Mesendoderm (in vitro differentiated cells): ENCODE measurements at regions not wholly inside any gene's neighbourhood (a gene's known extent, or its start where the extent isn't known, plus 50 kb on each side); places are given as distances from the start of the nearest gene placed in this dataset.

Experiments
- DNase-seq: peaks from one replicate; pipeline ENCODE4 v3.0.0; 2013
- H2AK5ac ChIP-seq: 2 replicates; pipeline ENCODE4 v1.6.1; 2013; ENCODE audit warnings: low read length, inconsistent platforms
- H2BK120ac ChIP-seq: 2 replicates; pipeline ENCODE4 v1.6.1; 2013; ENCODE audit warnings: low read depth, mild to moderate bottlenecking, low read length, moderate library complexity, mixed read lengths
- H2BK15ac ChIP-seq: replicated peaks from 2 replicates; pipeline ENCODE4 v1.6.1; 2013; ENCODE audit warnings: low read depth, mild to moderate bottlenecking, moderate library complexity
- H2BK5ac ChIP-seq: 2 replicates; pipeline ENCODE4 v1.6.1; 2013; ENCODE audit warnings: low read length, inconsistent platforms
- H3K18ac ChIP-seq: 2 replicates; pipeline ENCODE4 v1.6.1; 2013; ENCODE audit warnings: mild to moderate bottlenecking, low read length, mixed read lengths
- H3K23ac ChIP-seq: one replicate; pipeline ENCODE4 v1.6.1; 2013; ENCODE audit warnings: low read length
- H3K27ac ChIP-seq: 2 replicates; pipeline ENCODE4 v1.5.1; 2013; ENCODE audit warnings: low read depth, mild to moderate bottlenecking, inconsistent platforms, low read length, moderate library complexity
- H3K27me3 ChIP-seq: 2 replicates; pipeline ENCODE4 v1.6.1; 2013; ENCODE audit warnings: low read length, control low read depth, mild to moderate bottlenecking, inconsistent platforms; ENCODE audit not compliant: insufficient read depth, poor library complexity
- H3K36me3 ChIP-seq: 2 replicates; pipeline ENCODE4 v1.6.1; 2013; ENCODE audit warnings: low read length, inconsistent platforms; ENCODE audit not compliant: control insufficient read depth, insufficient read depth
- H3K4ac ChIP-seq: one replicate; pipeline ENCODE4 v1.6.1; 2013; ENCODE audit warnings: low read depth, mild to moderate bottlenecking, low read length, moderate library complexity
- H3K4me1 ChIP-seq: 2 replicates; pipeline ENCODE4 v1.6.1; 2013; ENCODE audit warnings: low read depth, low read length, inconsistent platforms; ENCODE audit not compliant: control insufficient read depth
- H3K4me2 ChIP-seq: 2 replicates; pipeline ENCODE4 v1.6.1; 2013; ENCODE audit warnings: low read length
- H3K4me3 ChIP-seq: 2 replicates; pipeline ENCODE4 v1.5.1; 2013; ENCODE audit warnings: mild to moderate bottlenecking, low read length
- H3K56ac ChIP-seq: one replicate; pipeline ENCODE4 v1.6.1; 2013; ENCODE audit warnings: low read length
- H3K79me1 ChIP-seq: 2 replicates; pipeline ENCODE4 v1.6.1; 2013; ENCODE audit warnings: low read length, inconsistent platforms
- H3K79me2 ChIP-seq: 2 replicates; pipeline ENCODE4 v1.6.1; 2013; ENCODE audit warnings: mild to moderate bottlenecking, low read length; ENCODE audit not compliant: control insufficient read depth, insufficient read depth
- H3K9ac ChIP-seq: 2 replicates; pipeline ENCODE4 v1.6.1; 2013; ENCODE audit warnings: low read length, inconsistent platforms
- H4K5ac ChIP-seq: one replicate; pipeline ENCODE4 v1.6.1; 2013; ENCODE audit warnings: low read length
- H4K8ac ChIP-seq: one replicate; pipeline ENCODE4 v1.6.1; 2013; ENCODE audit warnings: low read depth, mild to moderate bottlenecking, control low read depth, low read length, moderate library complexity
- WGBS: extraction: QIAGEN DNeasy Blood & Tissue Kit; methylation state at CpG from one replicate; pipeline ENCODE4 v1.1.7; 2013; ENCODE audit warnings: low lambda C conversion rate, missing lambda C conversion rate; ENCODE audit not compliant: insufficient coverage; ENCODE audit errors: extremely low coverage; 5-methylcytosine and 5-hydroxymethylcytosine counted together

DNA sequence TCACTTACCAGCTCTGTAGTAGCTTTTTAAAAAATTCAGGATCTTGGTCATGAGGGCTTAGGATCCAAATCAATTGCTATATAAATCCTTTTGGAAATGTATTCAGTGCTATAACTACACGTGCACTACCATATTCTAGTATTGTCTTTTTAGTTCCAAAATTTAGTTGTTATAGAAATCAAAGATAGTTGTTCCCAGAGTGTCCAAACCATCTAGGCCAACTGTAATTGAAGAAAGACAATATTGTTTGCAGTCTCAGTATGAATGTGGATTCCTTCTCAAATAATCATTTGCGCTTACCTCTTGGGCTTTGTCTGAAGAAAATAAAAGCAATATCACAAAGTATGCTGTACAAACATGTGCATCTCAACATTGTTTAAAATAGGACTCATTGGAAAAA, 184.1 kb upstream of the EDNRB start:
- no peak overlapping the region for H3K56ac ChIP-seq
- no peaks in the 10 kb centered on the region for H3K4me1 ChIP-seq
- no peak overlapping the region for H3K9ac ChIP-seq
- no peak overlapping the region for H2BK120ac ChIP-seq
- H4K5ac ChIP-seq = no peak overlapping the region
- no peak for DNase-seq
- no peaks in the 10 kb centered on the region for H3K27me3 ChIP-seq
- H2BK5ac ChIP-seq = no peak overlapping the region
- no peak overlapping the region for H3K4ac ChIP-seq
- H3K27ac ChIP-seq = no peak overlapping the region
- H3K36me3 ChIP-seq = no peaks in the 10 kb centered on the region
- H4K8ac ChIP-seq = no peak overlapping the region
- no peak overlapping the region for H3K18ac ChIP-seq
- H3K23ac ChIP-seq = no peak overlapping the region
- no peak overlapping the region for H2AK5ac ChIP-seq
- no peak overlapping the region for H3K4me2 ChIP-seq
- no peak overlapping the region for H3K4me3 ChIP-seq
- no peaks in the 10 kb centered on the region for H3K79me2 ChIP-seq
- no CpG with 5 or more reads among the region's 2 CpGs for WGBS
- no peaks in the 10 kb centered on the region for H3K79me1 ChIP-seq
- H2BK15ac ChIP-seq = no peak overlapping the region

DNA sequence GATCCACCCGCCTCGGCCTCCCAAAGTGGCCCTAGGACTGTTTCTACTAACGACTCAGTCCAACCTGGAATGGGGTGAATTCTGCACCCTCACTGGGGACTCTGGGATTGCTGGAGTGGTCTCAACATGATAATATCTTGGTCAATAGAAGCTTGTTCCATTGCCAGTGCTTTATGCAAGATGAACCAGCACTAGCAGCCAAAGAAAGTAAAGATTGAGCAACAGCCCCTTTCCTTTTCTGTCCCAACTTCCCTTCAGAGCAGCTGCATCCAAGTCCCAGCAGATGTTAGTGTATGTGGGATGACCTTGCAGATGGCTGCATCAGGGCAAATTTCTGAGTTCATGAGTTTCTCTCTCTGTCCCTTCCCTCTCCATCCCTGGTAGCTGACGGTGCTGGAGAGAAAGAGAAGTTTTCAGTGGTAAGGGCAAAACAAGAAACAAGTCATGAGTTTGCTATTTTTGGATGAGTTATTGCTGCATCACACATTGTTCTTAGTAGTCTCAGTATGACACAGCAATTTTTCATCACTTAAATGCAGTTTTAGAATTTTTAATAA, 183.6 kb upstream of the EDNRB start:
- H3K4me2 ChIP-seq = no peak overlapping the region
- no peak overlapping the region for H4K5ac ChIP-seq
- H3K36me3 ChIP-seq = no peaks in the 10 kb centered on the region
- no peaks in the 10 kb centered on the region for H3K79me2 ChIP-seq
- whole genome bisulfite sequencing = no CpG with 5 or more reads among the region's 4 CpGs
- no peak overlapping the region for H3K9ac ChIP-seq
- no peak overlapping the region for H3K56ac ChIP-seq
- H2BK5ac ChIP-seq = no peak overlapping the region
- H2BK15ac ChIP-seq = no peak overlapping the region
- no peaks in the 10 kb centered on the region for H3K27me3 ChIP-seq
- no peaks in the 10 kb centered on the region for H3K79me1 ChIP-seq
- no peak overlapping the region for H3K27ac ChIP-seq
- no peak overlapping the region for H3K4me3 ChIP-seq
- H3K4ac ChIP-seq = no peak overlapping the region
- DNase-seq = no peak
- no peak overlapping the region for H2AK5ac ChIP-seq
- no peak overlapping the region for H3K23ac ChIP-seq
- no peak overlapping the region for H4K8ac ChIP-seq
- no peak overlapping the region for H2BK120ac ChIP-seq
- H3K4me1 ChIP-seq = no peaks in the 10 kb centered on the region
- H3K18ac ChIP-seq = no peak overlapping the region

DNA sequence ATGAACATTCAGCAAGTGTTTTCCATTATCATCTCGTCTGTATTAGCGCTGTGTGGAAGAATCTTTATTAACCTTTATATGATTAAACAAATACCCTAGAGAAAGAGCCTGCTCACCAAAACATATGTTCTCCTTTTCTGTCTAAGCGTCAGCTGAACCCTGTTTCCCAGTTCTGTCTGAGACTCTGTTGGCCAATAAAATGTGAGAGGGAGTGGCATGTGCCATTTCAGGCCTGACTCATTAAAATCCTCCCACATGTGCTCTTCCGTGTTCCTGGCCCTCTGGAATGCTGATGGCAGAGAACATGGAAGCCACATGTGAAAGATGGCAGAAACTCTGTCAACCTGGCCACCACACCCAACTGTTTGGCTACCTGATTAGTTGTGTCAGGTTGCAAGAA, 181.9 kb upstream of the EDNRB start:
- Histone ChIP-seq H3K4me2 (no peak overlapping the region), H3K27ac (no peak overlapping the region), H2BK120ac (no peak overlapping the region), H2BK5ac (no peak overlapping the region), H2AK5ac (no peak overlapping the region), H3K27me3 (no peaks in the 10 kb centered on the region), H3K79me2 (no peaks in the 10 kb centered on the region), H3K56ac (no peak overlapping the region), H2BK15ac (no peak overlapping the region), H3K79me1 (no peaks in the 10 kb centered on the region), H3K36me3 (no peaks in the 10 kb centered on the region), H3K4me3 (no peak overlapping the region), H4K5ac (no peak overlapping the region), H4K8ac (no peak overlapping the region), H3K18ac (no peak overlapping the region), H3K23ac (no peak overlapping the region), H3K4me1 (no peaks in the 10 kb centered on the region), H3K9ac (no peak overlapping the region), H3K4ac (no peak overlapping the region)
- no CpG with 5 or more reads among the region's 4 CpGs for WGBS
- DNase-seq = no peak

DNA sequence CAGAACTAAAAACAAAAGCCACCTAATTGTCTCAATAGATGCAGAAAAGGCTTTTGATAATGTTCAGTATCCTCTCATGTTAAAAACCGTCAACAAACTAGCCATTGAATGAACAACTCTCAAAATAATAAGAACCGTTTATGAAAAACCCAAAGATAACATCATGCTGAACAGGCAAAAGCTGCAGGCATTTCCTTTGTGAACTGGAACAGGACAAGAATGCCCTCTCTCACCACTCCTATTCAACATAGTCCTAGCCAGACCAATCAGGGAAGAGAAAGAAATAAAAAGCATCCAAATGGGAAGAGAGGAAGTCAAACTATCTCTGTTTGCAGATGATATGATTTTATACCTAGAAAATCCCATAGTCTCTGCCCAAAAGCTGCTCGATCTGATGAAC, 179.6 kb upstream of the EDNRB start:
- Histone ChIP-seq H3K36me3 (no peaks in the 10 kb centered on the region), H4K5ac (no peak overlapping the region), H3K79me2 (no peaks in the 10 kb centered on the region), H2BK120ac (no peak overlapping the region), H3K27ac (no peak overlapping the region), H3K4me3 (no peak overlapping the region), H3K23ac (no peak overlapping the region), H2BK5ac (no peak overlapping the region), H3K79me1 (no peaks in the 10 kb centered on the region), H2BK15ac (no peak overlapping the region), H3K4me1 (no peaks in the 10 kb centered on the region), H4K8ac (no peak overlapping the region), H3K9ac (no peak overlapping the region), H2AK5ac (no peak overlapping the region), H3K4me2 (no peak overlapping the region), H3K56ac (no peak overlapping the region), H3K18ac (no peak overlapping the region), H3K4ac (no peak overlapping the region), H3K27me3 (no peaks in the 10 kb centered on the region)
- WGBS = no CpG with 5 or more reads among the region's 3 CpGs
- no peak for DNase-seq

DNA sequence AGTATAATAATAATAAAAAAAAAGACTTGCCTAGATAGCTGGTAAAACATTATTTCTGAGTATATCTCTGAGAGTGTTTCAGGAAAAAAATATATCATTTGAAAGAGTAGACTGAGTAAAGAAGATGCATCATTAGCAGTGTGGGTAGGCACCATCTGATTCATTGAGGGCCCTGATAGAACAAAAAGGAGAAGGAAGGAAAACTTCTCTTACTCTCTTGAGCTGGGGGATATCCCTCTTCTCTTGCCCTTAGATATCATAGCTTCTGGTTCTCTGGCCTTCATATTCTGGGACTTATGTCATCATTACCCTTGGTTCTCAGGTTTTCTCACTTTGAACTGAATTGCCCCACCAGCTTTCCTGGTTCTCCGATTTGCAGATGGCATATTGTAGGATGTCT, 177.6 kb upstream of the EDNRB start:
- Histone ChIP-seq H3K23ac (no peak overlapping the region), H4K5ac (no peak overlapping the region), H4K8ac (no peak overlapping the region), H2BK15ac (no peak overlapping the region), H3K36me3 (no peaks in the 10 kb centered on the region), H3K27me3 (no peaks in the 10 kb centered on the region), H3K4me2 (no peak overlapping the region), H3K4me3 (no peak overlapping the region), H3K18ac (no peak overlapping the region), H2BK5ac (no peak overlapping the region), H3K4ac (no peak overlapping the region), H3K79me1 (no peaks in the 10 kb centered on the region), H3K4me1 (no peaks in the 10 kb centered on the region), H3K79me2 (no peaks in the 10 kb centered on the region), H3K9ac (no peak overlapping the region), H2BK120ac (no peak overlapping the region), H2AK5ac (no peak overlapping the region), H3K27ac (no peak overlapping the region), H3K56ac (no peak overlapping the region)
- DNase-seq = no peak
- no CpG with 5 or more reads among the region's 1 CpG for WGBS

DNA sequence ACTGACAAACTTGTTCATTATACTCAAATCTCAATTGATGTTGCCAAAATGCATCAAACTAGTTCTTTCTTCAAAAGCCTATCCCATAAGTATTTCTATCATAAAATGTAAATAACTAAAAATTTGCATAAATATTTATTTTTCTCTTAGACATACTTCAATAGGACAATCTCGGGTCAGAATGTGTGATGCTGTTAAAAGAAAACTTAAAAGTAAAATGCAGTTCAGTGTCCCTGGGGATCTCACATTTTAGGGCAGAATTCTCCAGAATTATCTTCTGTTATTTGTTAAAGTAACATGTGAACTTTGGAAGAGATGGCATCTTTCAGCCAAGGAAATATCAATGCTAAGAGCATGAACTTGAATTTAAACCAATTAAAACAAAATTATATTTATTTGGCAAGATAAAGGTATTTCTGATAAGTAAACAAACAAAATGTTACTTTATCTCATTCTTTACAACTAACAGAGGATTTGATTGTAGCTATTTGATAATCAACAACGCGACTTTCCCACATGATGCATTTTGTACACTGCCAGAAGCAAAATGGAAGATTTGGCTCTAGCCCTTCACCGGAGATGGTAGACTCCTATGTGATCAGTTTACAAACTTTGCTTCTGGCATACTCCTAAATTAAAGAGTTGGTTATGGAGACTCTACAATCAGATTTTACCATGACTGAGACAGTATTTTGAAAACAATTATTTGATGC, 169.5 kb upstream of the EDNRB start:
- no CpG with 5 or more reads among the region's 4 CpGs for WGBS
- no peaks in the 10 kb centered on the region for H3K79me1 ChIP-seq

More for the DNA sequence above, 169.5 kb upstream of the EDNRB start:
- no peak overlapping the region for H4K8ac ChIP-seq
- H2BK120ac ChIP-seq = no peak overlapping the region
- H2BK5ac ChIP-seq = no peak overlapping the region
- H3K9ac ChIP-seq = no peak overlapping the region
- no peaks in the 10 kb centered on the region for H3K4me1 ChIP-seq
- no peak overlapping the region for H3K27ac ChIP-seq
- no peaks in the 10 kb centered on the region for H3K36me3 ChIP-seq
- H3K4ac ChIP-seq = no peak overlapping the region
- H3K79me2 ChIP-seq = no peaks in the 10 kb centered on the region
- no peak overlapping the region for H3K4me2 ChIP-seq
- no peak overlapping the region for H2BK15ac ChIP-seq
- H3K23ac ChIP-seq = no peak overlapping the region
- no peak overlapping the region for H3K4me3 ChIP-seq
- no peak overlapping the region for H4K5ac ChIP-seq
- DNase-seq = no peak
- no peak overlapping the region for H3K18ac ChIP-seq
- H2AK5ac ChIP-seq = no peak overlapping the region
- H3K27me3 ChIP-seq = no peaks in the 10 kb centered on the region
- no peak overlapping the region for H3K56ac ChIP-seq
